ENCODE measurements at regions not wholly inside any gene's neighbourhood (a gene's known extent, or its start where the extent isn't known, plus 50 kb on each side); places are given as distances from the start of the nearest gene placed in this dataset.

DNA sequence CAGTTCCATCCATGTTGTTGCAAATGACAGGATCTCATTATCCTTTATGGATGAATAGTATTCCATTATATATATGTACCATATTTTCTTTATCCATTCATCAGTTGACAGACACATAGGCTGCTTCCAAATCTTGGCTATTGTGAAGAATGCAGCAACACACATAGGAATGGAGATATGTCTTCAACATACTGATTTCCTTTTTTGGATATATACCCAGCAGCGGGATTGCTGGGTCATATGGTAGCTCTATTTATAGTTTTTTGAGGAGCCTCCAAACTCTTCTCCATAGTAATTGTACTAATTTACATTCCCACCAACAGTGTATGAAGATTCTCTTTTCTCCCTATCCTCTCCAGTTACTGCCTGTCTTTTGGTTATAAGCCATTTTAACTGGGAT, 383.9 kb upstream of the CHORDC1 start:
- TF ChIP-seq, protein P1, sequence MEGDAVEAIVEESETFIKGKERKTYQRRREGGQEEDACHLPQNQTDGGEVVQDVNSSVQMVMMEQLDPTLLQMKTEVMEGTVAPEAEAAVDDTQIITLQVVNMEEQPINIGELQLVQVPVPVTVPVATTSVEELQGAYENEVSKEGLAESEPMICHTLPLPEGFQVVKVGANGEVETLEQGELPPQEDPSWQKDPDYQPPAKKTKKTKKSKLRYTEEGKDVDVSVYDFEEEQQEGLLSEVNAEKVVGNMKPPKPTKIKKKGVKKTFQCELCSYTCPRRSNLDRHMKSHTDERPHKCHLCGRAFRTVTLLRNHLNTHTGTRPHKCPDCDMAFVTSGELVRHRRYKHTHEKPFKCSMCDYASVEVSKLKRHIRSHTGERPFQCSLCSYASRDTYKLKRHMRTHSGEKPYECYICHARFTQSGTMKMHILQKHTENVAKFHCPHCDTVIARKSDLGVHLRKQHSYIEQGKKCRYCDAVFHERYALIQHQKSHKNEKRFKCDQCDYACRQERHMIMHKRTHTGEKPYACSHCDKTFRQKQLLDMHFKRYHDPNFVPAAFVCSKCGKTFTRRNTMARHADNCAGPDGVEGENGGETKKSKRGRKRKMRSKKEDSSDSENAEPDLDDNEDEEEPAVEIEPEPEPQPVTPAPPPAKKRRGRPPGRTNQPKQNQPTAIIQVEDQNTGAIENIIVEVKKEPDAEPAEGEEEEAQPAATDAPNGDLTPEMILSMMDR (tag by site-specific recombination; IDR thresholded peaks at IDR 0.05): no peak
- no peak for TF ChIP-seq YY1 (tag by site-specific recombination; IDR thresholded peaks at IDR 0.05)
